ENCODE measurements at regions not wholly inside any gene's neighbourhood (a gene's known extent, or its start where the extent isn't known, plus 50 kb on each side); places are given as distances from the start of the nearest gene placed in this dataset.
A peak's percentile ranks its signal among the peaks of the same experiment; 100 is the strongest.
"Not testable (repeated sequence)": the region's sequence is repeated elsewhere in the genome, so short reads cannot be mapped to it uniquely, and the experiment has no call there.

DNA sequence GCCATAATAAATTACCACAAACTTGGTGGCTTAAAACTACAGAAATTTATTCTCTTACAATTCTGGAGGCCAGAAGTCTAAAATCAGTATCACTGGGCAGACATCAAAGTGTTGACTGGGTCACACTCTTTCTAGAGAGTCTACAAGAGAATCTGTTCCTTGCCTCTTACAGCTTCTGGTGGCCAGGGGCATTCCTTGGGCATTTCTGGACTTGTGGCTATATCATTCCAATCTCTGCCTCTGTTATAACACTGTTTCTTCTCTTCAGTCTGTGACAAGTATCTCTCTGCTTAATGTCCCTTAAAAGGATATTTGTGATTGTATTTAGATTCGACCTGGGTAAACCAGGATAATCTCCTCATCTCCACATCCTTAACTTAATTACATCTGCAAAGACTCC is 207.3 kb upstream of the DCAF8L1 start:
- no peak for DNase-seq

DNA sequence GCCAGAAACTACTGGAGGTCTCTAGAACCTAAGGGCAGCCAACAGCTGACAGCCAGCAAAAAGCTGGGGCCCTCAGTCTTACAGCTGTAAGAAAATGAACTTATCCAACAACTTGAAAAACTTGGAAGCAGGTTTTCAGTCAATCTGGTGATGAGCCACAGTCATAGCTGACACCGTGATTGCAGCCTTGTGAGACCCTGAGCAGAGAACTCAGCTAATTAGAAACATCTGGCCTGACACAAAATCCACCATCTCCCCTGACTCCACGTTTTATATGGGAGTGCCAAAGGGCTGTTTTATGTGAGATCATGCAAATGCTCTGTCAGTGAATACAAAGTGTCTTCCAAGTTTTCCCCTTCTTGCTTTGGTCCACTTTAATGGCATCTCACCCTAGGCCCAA is 198.8 kb upstream of the DCAF8L1 start:
- peak; percentile 9 for DNase-seq

DNA sequence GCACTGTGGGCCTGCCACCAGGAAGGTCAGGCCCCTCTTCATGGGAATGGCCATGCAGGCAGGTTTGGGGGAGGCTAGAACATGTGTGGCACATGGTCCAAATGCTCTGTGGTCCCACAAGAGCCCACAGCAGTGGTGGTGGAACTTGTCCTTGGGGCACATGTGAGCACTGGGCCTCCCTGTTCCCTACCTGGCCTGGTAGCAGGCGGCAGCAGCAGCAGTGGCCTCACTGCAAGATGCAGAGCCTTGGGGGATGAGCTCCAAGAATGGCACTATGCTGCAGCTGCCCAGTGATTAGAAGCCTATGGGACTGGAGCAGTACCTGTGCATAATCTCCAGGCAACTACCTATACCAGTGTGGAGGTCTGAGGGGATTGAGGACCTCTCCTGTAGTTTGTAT is 197.0 kb upstream of the DCAF8L1 start:
- no peak for DNase-seq

DNA sequence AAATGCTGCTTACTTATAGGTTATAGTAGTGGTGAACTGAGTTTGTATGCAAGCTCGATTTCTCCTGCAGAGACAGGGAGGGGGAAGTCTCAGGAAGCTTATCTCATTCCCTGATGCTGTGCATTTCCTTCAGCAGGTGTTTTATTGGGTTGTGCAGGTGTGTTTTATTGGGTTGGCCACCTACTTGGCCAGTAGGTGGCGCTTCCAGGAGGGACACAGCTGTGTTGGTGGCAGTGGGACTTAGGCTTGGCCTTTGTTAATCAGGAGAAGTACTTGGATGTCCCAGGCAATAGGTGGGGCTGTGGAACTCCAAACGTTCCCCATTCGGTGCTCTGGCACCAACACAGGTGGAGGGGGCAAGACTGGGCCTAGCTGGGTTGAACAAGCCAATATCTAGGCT is 196.0 kb upstream of the DCAF8L1 start:
- no peak for DNase-seq

DNA sequence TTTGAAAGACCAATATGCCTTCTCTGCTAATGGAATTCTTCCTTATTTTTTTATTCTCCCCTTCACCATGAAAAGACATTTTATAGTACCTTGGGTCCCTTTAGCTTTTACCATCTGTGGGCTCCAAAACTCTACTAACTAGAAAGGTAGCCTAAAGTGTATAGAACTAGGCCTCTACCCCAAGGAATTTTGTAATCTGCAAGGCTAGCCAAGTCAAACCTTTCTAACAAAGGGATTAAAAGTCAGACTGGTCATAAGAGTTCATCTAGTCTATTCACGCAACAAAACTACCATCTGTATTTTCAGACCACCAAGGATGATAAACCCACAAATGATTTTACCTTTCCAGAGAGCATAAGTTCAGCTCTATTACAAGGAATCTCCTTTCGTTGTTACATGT is 189.5 kb upstream of the DCAF8L1 start:
- no peak for DNase-seq

DNA sequence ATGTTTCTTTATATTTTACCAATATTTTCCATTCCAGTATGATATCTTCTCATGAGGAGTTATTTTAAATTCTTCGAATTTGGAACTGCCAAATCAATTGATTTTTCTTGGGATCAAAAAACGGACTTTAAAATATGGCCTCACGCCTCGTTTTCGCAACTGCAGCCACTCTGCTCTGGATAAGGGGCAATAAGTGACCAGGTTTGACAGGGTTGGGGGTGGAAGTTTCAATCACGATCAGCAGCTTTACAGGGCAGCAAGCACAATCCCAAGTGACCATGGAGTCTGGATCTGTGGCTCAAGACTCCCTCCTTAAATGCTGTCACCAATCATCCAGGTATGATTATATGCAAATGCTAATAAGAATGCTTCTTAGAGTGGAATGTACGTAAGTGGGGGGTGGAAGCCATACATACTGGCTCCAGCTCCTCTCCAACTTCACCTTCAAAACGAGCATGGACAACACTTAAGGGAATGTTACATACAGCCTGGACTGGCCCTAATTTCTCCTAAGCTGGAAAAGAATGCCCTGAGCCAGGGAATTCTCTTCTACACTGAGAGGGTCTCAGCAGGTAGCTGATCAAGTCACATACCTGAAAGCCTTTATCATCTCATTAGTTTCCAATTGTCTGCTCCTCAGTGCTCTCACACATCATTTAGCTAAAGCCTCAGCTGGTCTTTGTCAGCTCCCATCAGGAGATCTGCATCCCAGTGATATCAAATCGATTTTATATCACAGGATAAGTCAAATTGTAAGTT is 176.9 kb upstream of the DCAF8L1 start:
- DNase-seq: no peak

DNA sequence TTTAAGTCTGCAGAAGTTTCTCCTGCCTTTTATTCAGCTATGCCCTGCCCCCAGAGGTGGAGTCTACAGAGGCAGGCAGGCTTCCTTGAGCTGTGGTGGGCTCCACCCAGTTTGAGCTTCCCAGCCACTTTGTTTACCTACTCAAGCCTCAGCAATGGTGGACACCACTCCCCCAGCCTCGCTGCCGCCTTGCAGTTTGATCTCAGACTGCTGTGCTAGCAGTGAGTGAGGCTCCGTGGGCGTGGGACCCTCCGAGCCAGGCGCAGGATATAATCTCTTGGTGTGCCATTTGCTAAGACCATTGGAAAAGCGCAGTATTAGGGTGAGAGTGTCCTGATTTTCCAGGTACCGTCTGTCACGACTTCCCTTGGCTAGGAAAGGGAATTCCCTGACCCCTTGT is 171.0 kb upstream of the DCAF8L1 start:
- DNase-seq: not testable (repeated sequence)

DNA sequence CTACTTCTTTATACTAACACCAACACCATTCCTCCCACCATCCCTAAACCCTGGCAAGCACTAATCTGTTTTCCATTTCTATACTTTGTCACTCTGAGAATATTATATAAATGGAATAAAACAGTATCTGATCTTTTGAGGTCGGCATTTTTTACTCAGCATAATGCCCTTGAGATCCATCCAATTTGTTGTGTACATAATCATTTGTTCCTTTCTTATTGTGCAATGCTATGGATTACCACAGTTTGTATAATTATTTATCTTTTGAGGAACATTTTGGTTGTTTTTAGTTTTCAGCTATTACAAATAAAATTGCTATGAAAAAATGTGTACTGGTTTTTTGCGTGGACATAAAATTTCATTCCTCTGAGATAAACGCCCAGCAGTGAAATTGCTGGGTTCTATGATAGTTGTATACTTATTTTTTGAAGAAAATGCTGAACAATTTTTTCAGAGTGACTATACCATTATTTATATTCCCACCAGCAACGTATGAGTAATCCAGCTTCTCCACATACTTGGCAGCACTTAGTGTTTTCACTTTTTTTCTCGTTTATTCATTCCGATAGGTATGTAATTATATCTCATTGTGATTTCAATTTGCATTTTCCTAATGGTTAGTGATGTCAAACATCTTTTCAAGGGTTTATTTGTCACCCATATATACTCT is 154.3 kb upstream of the DCAF8L1 start:
- peak; percentile 4 for DNase-seq

DNA sequence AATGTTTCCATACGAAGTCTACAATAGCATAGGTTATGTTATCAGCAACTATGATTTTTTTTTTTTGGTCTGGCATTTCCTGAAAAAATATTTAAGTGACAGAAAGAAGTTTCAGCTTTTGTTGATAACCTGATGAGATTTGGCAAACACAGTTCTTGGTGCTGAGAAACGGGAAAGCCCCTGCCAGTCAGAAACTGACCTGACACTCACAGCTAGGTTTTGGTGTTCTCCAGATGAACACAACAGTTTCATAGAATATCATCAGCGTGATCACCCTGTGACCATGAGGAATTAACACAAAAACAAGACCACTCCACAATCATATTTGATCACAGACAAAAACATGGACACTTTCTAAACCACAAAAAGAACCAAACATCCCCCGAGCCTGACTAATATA is 152.5 kb upstream of the DCAF8L1 start:
- DNase-seq: no peak

DNA sequence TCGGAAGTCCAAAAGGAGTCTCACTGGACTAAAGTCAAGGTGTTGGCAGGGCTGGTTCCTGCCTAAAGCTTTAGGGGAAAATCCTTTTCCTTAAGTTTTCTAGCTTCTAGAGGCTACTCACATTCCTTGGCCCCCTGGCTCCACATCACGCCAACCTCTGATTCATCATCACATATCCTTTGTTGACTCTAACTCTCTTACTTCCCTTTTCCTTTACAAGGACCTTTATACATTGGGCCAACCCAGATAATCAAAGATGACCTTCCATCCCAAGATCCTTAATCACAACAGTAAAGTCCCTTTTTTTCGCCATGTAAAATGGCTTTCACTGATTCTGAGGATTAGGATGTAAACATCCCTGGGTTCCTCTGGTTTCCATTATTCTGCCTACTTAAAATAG is 146.4 kb upstream of the DCAF8L1 start:
- DNase-seq: no peak

DNA sequence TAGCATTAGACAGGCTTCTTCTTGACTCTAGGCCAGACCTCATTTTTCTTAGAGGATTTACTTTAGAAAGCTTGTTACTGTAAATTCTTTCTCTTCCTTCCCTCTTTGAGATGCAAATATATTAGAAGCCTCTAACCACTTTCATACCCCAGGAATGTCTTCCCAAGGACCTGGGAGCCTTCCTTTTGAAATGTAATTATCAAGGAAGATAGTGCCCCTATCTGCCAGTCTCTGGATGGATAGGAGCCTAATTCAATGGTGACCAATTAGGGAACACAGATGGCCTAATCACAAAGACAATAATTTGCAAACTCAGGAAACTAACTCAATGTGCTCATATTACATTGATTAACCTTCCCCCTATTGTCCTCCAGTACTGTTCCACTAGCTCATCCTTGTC is 145.6 kb upstream of the DCAF8L1 start:
- DNase-seq: no peak

DNA sequence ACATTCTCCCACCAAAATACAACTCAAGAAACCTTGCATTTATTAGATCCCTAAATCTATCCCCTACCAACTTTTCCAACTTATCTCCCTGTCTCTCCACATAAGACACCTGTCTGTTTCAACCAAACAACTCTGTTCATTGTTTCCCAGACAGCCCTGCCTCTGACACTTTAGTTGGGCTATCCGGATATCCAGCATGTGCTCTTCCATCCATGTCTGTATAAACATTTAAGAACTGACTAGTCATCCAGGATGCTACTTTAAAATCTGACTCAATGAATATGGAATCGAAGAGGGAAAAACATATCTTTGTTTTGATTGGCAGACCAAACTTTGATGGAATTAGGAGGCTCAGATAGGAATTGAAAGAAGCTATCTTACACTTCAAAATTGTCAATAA is 143.2 kb upstream of the DCAF8L1 start:
- no peak for DNase-seq

DNA sequence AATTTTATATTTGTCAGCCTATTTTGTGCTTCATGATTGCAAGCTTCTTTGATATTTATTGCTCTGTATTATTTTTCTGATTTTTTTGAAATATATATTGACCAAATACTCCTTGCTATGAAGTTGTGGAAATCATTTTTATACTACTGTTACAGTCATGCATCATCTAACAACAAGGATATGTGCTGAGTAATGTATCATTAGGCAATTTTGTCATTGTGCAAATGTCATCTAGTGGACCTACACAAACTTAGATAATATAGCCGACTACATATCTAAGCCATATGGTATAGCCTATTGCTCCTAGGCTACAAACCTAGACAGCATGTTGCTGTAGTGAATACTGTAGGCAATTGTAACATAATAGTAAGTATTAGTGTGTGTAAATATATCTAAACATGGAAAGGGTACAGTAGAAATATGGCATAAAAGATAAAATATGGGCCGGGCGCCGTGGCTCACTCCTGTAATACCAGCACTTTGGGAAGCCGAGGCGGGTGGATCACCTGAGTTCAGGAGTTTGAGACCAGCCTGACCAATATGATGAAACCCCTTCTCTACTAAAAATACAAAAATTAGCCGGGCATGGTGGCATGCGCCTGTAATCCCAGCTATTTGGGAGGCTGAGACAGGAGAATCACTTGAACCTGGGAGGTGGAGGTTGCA is 139.5 kb upstream of the DCAF8L1 start:
- DNase-seq: not testable (repeated sequence)

DNA sequence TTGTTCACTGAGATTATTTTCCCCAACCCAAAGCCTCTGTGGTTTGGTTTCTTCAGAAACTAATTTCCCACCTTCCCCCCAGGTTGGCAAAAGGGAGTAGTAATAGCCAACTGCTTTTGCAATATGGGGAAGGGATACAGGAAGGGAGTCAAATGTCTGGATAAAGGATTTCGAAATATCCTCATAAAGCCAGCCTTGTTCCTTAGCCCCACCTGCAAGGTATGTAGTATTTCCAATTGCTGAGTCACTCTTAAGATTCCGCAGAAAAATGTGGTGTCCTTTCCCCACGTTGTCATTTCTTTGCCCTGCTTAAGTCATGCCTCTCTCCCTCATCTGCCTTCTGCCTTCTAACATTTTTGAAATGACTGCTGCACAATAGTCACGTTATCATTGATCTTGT is 138.8 kb upstream of the DCAF8L1 start:
- no peak for DNase-seq

DNA sequence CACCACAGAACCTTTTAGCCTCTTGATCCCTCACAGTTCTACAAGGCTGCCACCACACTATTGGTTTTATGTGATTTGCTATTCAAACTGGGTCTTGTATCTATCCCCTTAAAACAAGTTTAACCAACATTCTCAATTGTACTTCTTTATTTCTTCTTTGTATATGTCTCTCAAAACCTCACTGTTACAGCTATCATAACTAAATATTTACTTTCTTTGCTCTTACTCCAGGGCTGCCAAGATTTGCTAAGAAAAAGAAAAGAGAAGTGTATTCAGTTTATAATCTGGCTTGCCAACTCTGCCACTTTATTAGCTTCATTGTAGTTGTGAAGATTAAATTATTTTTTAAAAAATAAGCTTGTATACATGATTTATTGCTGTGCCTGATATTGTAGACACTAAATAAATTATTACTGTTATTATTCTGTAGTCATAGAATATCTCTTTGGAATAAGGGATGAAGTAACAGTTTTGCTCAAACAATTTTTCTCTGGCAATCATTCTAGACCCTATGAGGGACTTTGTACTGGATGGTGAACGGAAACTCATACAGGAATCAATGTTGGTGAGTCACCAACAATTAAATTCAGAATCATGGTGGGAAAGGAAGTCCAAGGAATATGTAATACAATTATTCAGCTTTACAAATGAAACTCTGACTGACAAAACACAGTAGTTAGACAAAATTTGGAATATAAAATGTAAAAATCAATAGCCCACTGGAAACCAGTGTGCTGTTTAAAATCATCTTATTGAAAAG is 127.1 kb upstream of the DCAF8L1 start:
- no peak for DNase-seq

DNA sequence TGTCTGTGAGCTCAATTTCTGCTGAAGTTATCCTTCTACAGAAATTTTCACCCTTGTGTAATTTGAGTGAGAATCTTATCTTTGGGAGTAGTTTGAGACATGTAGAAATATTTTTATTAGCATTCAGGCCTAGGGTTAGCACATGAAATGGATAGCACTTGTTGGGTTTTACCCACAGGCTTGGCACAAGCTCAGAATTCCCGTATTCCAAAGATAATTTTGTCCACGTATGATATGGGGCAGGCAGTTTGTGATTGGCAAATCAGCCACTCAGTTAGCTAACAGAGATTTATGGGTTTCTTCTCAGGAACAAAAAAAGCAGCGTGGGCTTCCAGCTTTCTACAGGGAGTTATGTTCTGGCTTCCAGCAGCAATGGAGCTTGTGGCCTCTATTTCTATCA is 117.9 kb upstream of the DCAF8L1 start:
- peak; percentile 0 for DNase-seq

DNA sequence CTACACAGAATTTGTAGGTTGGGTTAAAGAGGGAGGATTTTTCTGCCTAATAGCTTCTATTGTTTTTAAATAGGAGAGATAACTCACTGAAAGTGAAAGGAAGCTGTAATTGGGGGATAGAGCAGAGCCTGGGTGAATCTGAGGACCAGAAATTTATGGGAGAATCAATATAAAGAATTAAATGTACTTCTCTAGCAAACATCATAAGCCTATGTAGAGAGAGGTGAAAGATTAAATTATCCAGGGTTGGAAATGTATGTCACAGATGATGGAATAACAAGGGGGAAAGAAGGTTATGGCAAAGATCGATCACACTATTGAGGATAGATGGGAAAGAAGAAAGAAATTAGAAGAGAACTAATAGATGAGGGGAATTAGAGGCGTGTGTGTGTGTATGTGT is 104.4 kb upstream of the DCAF8L1 start:
- no peak for DNase-seq

DNA sequence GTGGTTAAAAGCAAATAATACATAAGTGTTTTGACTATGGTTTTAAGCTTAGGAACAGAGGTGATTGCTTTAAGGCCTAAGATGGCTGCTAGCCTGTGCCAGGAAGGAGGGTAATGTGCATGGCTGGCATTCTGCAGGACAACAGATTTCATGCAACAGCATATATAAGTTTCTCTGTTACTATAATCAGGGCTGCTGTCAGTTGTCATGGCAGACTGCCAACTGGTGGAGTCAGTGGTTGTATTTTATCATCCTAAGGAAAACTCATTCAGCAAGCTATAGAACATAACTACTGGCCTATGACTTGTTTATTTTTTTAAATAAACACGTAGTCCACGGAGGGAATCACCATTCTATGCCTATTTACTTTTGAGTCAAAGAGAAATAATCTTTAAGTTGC is 77.7 kb upstream of the DCAF8L1 start:
- DNase-seq: peak; percentile 0

DNA sequence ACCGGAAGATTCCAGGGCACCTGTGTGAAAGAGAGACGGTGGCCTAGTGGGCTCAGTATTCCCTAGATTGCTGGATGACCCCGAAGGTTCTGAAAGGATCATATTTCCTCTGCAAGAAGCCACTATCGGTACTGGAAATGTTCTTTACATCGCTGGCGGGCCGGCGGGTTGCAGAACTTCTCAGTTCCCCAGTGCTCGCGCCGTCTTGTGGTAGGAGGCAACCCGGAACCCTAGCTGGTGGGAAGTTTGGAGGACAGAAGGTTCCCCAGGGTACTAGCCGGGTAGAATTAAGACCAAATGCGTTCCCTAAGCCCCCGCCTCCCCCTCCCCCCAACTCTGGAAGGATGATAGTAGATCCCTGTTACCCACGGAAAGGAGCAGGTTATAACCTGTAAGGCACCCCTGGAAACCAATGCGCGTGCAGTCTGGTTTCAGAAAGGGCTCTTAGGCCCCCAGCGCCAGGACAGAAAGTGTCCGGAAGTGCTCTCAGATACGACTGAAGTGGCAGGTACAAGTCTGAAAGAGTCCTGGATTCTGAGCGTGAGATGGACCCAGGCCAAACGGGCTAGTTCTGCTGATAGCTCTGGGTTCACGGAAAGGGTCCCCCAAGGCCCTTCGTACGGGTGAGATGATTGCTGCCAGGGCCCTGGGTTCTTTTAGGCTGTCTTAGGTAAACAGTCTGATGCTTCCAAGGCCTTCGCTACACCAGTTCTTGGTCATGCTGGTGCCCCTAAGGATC is 61.7 kb upstream of the DCAF8L1 start:
- no peak for DNase-seq

DNA sequence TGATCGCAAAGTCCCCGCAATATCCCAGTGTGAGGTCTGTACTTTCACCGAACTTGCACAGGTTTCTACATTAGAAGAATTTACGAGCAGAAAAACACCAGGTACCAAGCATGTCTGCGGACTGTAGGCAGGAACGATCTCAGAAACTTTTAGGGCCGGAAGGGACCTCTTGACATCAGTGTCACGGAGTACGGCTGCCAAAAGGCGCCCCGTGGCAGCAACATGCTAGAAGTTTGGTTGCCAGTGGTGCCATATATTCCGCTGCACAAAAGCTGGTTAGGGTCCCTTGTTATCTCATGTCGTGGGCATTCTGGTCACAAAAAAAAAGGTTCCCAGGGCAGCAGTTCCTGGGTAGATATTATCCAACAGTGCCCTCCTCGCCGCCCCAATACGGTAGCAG is 61.0 kb upstream of the DCAF8L1 start:
- no peak for DNase-seq

DNA sequence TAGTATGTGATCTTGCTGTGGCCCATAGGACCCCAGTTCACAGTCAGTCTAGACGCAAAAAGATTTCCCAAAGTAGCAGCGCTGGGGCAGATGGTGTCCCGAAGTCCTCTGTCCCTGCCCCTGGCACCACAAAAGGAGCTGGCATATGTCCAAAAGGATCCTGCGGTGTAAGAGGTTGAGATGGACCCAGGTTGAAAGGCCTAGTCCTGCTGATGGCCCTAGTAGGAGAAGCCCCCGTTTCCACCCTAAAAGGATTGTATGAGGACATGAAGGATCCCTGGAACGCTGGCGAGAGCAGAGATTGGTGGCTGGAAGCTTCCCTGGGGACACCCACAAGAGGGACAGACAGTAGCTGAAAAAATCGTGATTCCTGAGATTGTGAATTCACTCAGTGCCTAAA is 58.0 kb upstream of the DCAF8L1 start:
- DNase-seq: no peak
